GM10266 (cell line): ENCODE measurements at regions not wholly inside any gene's neighbourhood (a gene's known extent, or its start where the extent isn't known, plus 50 kb on each side); places are given as distances from the start of the nearest gene placed in this dataset.

Experiments
- DNase-seq: peaks from one replicate; pipeline ENCODE4 v3.0.0; 2012; ENCODE audit errors: extremely low spot score
- TF ChIP-seq, protein P1 (sequence below): IDR thresholded peaks from 2 replicates; pipeline ENCODE4 v1.5.1; 2012; ENCODE audit warnings: mild to moderate bottlenecking, low read depth; ENCODE audit not compliant: control insufficient read depth, insufficient read depth; ENCODE audit errors: missing control alignments

DNA sequence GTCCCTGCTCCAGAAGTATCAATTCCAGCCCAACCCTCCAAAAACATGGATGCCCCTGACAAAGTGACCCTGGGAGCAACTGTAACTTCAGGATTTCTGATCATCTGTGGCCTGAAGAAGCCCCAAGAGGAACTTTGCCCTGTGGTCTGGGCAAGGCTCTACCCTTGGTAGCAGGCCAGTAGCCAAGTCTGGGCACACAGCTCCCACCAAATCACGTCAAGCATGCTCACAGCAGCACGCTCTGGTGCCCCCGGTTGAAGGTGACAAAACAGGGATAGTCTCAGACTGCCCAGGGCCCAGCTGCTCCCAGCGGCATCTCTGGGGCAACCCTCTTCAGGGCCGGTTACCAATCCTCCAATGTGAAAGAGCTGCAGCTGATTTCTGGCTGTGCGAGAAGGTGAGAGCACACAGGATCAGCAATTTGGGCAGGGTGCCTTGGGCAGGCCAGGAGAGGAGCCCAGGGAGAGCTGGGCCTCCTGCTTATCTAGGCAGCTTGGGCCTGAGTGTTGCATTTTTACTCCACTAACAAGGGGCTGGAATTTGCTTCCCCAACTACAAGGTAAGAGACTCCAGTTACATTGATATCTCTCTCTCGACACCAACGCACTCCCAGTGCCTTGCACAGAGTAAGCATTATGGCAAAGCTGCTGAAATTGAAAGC, 418.1 kb downstream of the BCOR start:
- no peak for DNase-seq
- TF ChIP-seq, protein P1, sequence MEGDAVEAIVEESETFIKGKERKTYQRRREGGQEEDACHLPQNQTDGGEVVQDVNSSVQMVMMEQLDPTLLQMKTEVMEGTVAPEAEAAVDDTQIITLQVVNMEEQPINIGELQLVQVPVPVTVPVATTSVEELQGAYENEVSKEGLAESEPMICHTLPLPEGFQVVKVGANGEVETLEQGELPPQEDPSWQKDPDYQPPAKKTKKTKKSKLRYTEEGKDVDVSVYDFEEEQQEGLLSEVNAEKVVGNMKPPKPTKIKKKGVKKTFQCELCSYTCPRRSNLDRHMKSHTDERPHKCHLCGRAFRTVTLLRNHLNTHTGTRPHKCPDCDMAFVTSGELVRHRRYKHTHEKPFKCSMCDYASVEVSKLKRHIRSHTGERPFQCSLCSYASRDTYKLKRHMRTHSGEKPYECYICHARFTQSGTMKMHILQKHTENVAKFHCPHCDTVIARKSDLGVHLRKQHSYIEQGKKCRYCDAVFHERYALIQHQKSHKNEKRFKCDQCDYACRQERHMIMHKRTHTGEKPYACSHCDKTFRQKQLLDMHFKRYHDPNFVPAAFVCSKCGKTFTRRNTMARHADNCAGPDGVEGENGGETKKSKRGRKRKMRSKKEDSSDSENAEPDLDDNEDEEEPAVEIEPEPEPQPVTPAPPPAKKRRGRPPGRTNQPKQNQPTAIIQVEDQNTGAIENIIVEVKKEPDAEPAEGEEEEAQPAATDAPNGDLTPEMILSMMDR, result no peak

DNA sequence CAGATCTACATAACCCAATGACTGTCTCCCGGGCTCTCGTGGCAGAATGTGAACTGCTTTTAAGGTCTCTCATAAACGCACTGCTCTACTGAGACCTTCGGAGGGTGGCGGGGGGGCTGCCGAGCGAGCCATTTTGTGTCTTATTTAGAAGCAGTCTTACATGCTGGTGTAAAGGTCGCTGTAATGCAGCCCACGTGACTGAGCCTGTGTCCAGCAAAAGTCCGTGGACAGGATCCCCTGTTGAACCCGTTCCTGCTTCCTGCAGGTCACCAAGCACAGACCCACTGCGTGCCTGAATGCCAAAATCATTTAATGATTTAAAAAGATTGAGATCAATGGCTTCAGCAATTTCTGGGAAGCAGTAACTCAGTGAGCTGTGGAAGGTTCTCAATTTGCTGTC, 415.9 kb downstream of the BCOR start:
- TF ChIP-seq, protein P1, result no peak
- no peak for DNase-seq

DNA sequence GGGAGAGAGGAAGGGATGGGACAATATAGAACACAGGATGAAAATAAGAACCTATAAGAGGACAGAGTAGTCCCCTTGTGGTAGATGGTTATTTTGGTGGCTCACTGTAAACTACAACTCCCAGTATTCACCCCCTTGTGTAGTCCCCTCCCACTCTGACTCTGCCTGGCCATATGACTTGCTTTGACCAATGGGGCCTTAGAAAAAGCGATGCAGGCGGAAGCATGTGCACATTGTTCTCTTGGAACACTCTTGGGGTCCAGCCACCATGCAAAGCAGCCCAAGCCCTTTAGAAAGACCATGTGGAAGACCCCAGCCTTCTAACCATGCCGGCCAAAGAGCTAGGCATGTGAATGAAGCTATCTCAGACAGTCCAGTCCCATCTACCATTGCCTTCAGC, 415.0 kb downstream of the BCOR start:
- TF ChIP-seq, protein P1, result no peak
- no peak for DNase-seq

DNA sequence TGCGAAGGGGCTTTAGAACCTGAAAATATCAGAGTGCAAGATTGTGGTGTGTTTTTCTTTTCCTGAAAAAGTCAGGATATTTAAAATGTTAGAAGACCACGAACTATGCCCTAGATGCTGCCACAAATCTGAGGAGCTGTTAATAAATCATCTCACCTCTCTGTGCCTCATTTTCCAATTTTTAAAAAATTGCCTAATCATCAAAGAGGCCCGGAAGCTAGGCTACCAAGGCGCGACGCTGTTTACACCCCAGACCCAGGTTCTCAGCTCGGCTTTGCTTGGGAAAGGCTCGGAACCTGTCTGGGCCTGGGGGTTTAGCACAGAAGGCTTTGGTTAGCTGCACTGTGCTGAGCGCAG, 409.6 kb downstream of the BCOR start:
- no peak for DNase-seq
- TF ChIP-seq, protein P1, result no peak

DNA sequence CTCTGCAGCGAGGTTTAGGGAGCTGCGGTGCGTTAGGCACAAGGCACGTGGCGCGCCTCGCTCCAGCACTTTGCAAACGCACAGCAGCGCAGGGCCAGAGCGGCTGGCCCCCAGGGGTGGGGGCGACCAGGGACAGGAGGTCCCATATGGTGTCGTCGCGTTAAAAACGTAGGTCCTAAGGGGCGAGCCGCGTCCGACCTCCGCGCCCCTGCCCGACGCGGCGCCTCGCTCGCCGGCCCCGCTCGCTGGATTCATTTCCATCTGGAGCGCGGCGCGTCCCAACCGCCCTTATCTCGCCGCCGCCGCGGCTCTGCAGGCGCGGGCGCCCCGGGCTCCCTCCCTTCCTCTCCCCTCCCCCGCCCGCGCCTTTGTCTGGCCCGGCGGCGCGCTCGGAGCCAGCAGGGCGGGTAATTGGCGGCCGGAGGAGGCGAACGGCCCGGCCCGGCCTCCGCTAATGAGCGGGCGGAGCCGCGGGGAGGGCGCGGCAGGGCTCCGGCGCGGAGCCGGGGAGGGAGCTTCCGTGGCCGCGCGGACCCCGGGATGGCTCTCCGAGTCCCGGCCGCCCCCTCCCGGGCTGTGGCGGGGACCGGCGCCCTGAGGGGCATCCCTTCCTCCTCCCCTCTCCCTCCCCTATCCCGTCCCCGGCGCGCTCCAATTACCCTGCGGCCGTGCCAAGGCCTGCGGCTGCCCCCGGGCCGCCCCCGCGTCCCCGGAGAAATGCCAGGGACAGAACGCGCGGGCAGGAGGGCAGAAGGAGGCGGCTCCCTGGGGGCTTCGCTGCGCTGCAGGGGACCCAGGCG, 409.0 kb downstream of the BCOR start:
- no peak for DNase-seq
- TF ChIP-seq, protein P1, result no peak

DNA sequence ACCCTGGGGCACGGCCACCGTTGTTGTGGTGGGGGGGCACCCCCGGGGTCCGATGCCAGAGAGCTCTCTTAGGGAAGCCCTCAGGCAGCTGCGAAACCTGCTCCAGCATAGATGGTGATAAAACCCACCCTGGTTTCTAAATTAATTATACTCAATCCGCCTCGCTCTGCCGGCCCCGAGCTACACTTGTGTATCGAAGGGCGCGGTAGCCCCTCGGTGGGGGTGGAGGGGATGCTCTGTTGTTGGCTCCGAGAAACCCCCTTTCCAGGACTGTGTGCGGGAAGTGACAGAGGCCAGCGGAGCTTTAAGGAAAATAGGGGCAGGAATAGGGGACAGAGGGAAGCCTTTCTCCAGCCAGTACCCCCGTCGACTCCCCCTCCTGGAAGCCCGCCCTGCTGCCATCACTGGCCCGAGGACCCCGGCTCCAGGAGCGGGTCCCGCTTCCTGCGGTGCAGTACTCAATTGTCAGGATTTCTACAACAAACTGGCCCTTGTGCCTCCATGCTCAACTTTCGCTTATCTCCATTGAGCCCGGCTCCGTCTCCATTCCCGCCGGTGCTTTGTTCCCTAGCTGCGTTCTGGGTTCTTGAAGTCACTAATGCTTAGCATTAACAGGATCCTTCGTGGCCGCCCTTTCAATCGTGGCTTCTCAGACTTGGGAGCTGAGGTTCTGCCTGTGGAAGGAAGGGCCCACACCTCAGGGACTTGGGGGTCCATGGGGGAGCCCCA, 408.2 kb downstream of the BCOR start:
- no peak for DNase-seq

More for the DNA sequence above, 408.2 kb downstream of the BCOR start:
- TF ChIP-seq, protein P1, result no peak
